Mucosa of descending colon (tissue), 3 donors: ENCODE measurements at regions not wholly inside any gene's neighbourhood (a gene's known extent, or its start where the extent isn't known, plus 50 kb on each side); places are given as distances from the start of the nearest gene placed in this dataset.

Experiments
- ATAC-seq: fragments of 200-7000 bp; cut with Tn5 transposase; one replicate; pipeline ENCODE4 v1.9.1; 2020; ENCODE audit warnings: mild to moderate bottlenecking, moderate library complexity
- DNase-seq, 3 donors: peaks; one replicate each; pipeline ENCODE4 v3.0.0-alpha.2; 2020
- H3K36me3 ChIP-seq: fragments of 200-600 bp; one replicate; pipeline ENCODE4 v1.8.0; 2021; ENCODE audit warnings: low read depth, mild to moderate bottlenecking
- H3K4me1 ChIP-seq: fragments of 200-600 bp; one replicate; pipeline ENCODE4 v1.8.0; 2021; ENCODE audit warnings: low read depth, mild to moderate bottlenecking
- H3K4me3 ChIP-seq: fragments of 200-600 bp; one replicate; pipeline ENCODE4 v1.8.0; 2021; ENCODE audit warnings: mild to moderate bottlenecking
- H3K9me3 ChIP-seq: fragments of 200-600 bp; one replicate; pipeline ENCODE4 v1.8.0; 2021; ENCODE audit warnings: mild to moderate bottlenecking
- intact Hi-C, 2 donors: fragments of 100-400 bp; cut with DNase I in 1 of 2; cut with micrococcal nuclease in 1 of 2; formaldehyde crosslinking; loops; one replicate each; pipeline versions ENCODE4 v1.11.0 to v1.11.1; 2022; cut with DNase I, micrococcal nuclease
- TF ChIP-seq, protein P1 (sequence below): fragments of 200-600 bp; IDR thresholded peaks from one replicate; pipeline ENCODE4 v1.8.0; 2022; ENCODE audit warnings: antibody characterized with exemption, mild to moderate bottlenecking
- donor health status: DM: no; HTN: no; CAD: no; lungs with moderate emphysema.
- donor health status: DM: no; HTN: no; CAD: no.
- donor health status: DM: no; HTN: yes; CAD: no.

- H3K4me3 ChIP-seq = no peak overlapping the region
- H3K36me3 ChIP-seq = no peaks in the 10 kb centered on the region
- TF ChIP-seq, protein P1, sequence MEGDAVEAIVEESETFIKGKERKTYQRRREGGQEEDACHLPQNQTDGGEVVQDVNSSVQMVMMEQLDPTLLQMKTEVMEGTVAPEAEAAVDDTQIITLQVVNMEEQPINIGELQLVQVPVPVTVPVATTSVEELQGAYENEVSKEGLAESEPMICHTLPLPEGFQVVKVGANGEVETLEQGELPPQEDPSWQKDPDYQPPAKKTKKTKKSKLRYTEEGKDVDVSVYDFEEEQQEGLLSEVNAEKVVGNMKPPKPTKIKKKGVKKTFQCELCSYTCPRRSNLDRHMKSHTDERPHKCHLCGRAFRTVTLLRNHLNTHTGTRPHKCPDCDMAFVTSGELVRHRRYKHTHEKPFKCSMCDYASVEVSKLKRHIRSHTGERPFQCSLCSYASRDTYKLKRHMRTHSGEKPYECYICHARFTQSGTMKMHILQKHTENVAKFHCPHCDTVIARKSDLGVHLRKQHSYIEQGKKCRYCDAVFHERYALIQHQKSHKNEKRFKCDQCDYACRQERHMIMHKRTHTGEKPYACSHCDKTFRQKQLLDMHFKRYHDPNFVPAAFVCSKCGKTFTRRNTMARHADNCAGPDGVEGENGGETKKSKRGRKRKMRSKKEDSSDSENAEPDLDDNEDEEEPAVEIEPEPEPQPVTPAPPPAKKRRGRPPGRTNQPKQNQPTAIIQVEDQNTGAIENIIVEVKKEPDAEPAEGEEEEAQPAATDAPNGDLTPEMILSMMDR = no peak
- H3K4me1 ChIP-seq = no peaks in the 10 kb centered on the region
- intact Hi-C loops = no loop called here
- H3K9me3 ChIP-seq = no peaks in the 10 kb centered on the region
- DNase-seq (no peak), ATAC-seq (no peak)
Measured at GRCh38 chr3:162666835-162667234, 1170.2 kb downstream of the OTOL1 start.

GRCh38 chr3:162670181-162670580 lies 1173.6 kb downstream of the OTOL1 start:
- Histone ChIP-seq H3K4me3 (no peak overlapping the region), H3K4me1 (no peaks in the 10 kb centered on the region), H3K36me3 (no peaks in the 10 kb centered on the region), H3K9me3 (no peaks in the 10 kb centered on the region)
- intact Hi-C loops = no loop called here
- ATAC-seq (no peak), DNase-seq (no peak)
- TF ChIP-seq, protein P1 = no peak

GRCh38 chr3:162677475-162677874 lies 1180.9 kb downstream of the OTOL1 start:
- TF ChIP-seq, protein P1 = no peak
- ATAC-seq (no peak), DNase-seq (no peak)
- Histone ChIP-seq H3K9me3 (no peaks in the 10 kb centered on the region), H3K36me3 (no peaks in the 10 kb centered on the region), H3K4me1 (no peaks in the 10 kb centered on the region), H3K4me3 (no peak overlapping the region)
- intact Hi-C loops = no loop called here

DNA sequence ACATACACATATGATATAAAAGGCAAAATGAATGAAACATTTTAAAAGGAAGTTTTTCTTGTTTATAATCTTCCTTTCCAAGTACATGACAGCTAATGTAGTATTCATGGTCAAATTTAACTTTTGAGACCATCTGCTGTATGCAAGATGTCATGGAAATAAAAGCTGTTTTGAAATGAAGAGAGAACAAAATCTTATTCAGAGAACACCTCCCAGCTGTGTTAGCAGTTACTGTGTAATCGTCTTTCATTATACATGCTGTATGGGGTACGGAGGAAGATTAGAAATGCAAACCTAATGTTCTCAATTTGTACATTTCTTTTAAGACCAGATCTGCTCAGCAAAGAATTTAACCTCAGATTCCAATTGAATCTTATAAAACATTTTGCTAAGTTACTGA lies 1182.3 kb downstream of the OTOL1 start:
- intact Hi-C loops = no loop called here
- TF ChIP-seq, protein P1 = no peak
- no peaks in the 10 kb centered on the region for H3K36me3 ChIP-seq
- H3K9me3 ChIP-seq = no peaks in the 10 kb centered on the region
- DNase-seq (no peak), ATAC-seq (no peak)
- no peaks in the 10 kb centered on the region for H3K4me1 ChIP-seq
- no peak overlapping the region for H3K4me3 ChIP-seq

GRCh38 chr3:162684260-162684659 lies 1187.7 kb downstream of the OTOL1 start:
- DNase-seq (no peak), ATAC-seq (no peak)
- no peaks in the 10 kb centered on the region for H3K4me1 ChIP-seq
- intact Hi-C loops = no loop called here
- no peaks in the 10 kb centered on the region for H3K36me3 ChIP-seq
- no peaks in the 10 kb centered on the region for H3K9me3 ChIP-seq
- H3K4me3 ChIP-seq = no peak overlapping the region
- TF ChIP-seq, protein P1 = no peak

DNA sequence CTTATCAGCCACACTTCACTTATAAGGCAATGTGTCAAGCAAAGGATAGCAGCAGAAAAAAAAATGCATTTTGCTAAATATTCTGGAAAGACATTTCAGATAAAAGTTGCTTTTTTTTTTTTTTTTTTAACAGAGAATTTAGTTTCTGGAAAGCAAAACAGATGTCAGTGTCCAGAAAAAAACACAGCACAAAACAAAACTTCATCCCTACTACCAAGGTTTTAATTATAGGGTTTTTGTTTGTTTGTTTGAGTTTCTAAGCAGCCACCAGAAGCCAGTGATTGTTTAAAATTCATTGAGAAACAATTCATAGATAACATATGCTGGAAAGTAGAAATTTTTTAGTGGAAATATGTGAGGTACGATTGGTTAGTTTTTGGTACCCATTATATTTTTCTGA lies 1202.7 kb downstream of the OTOL1 start:
- no peak for DNase-seq
- Histone ChIP-seq H3K4me3 (no peak overlapping the region), H3K9me3 (no peaks in the 10 kb centered on the region), H3K4me1 (no peaks in the 10 kb centered on the region), H3K36me3 (no peaks in the 10 kb centered on the region)
- TF ChIP-seq, protein P1 = no peak
- intact Hi-C loops = no loop called here
- ATAC-seq = no peak
